SU-DHL-6 (cell line): ENCODE measurements at regions not wholly inside any gene's neighbourhood (a gene's known extent, or its start where the extent isn't known, plus 50 kb on each side); places are given as distances from the start of the nearest gene placed in this dataset.

Experiments
- H2AFZ ChIP-seq: fragments of 200-600 bp; sonication (generic); 2 replicates; pipeline ENCODE4 v1.6.1; 2014; ENCODE audit warnings: low read depth, mild to moderate bottlenecking, moderate library complexity, mixed read lengths, antibody characterized with exemption, low read length; ENCODE audit not compliant: severe bottlenecking
- H3F3A ChIP-seq: fragments of 200-600 bp; shearing (Covaris generic); 2 replicates; pipeline ENCODE4 v1.6.0; 2016; ENCODE audit warnings: antibody characterized with exemption, mild to moderate bottlenecking; ENCODE audit not compliant: insufficient read depth
- H3K27ac ChIP-seq: fragments of 200-600 bp; sonication (generic); 2 replicates; pipeline ENCODE4 v1.5.1; 2016; ENCODE audit warnings: low read depth, mild to moderate bottlenecking, low read length, moderate library complexity, mixed read lengths
- H3K27me3 ChIP-seq: fragments of 200-600 bp; sonication (generic), shearing (Covaris generic); 2 replicates; pipeline ENCODE4 v1.6.0; 2014; ENCODE audit warnings: mild to moderate bottlenecking, low read length
- H3K36me3 ChIP-seq: fragments of 200-600 bp; sonication (generic); 2 replicates; pipeline ENCODE4 v1.6.1; 2014; ENCODE audit warnings: mild to moderate bottlenecking, low read length, mixed read lengths
- H3K4me2 ChIP-seq: fragments of 300-600, 200-600 bp; shearing (Covaris generic), sonication (generic); 2 replicates; pipeline ENCODE4 v1.6.0; 2014; ENCODE audit warnings: low read length, low read depth, mild to moderate bottlenecking; ENCODE audit not compliant: poor library complexity, severe bottlenecking
- H3K4me3 ChIP-seq: fragments of 200-600 bp; sonication (generic); 2 replicates; pipeline ENCODE4 v1.5.1; 2014; ENCODE audit warnings: antibody characterized with exemption, low read length, mild to moderate bottlenecking, mixed read lengths; ENCODE audit not compliant: insufficient read depth, poor library complexity, severe bottlenecking
- H3K79me2 ChIP-seq: fragments of 200-600 bp; sonication (generic); 2 replicates; pipeline ENCODE4 v1.6.1; 2014; ENCODE audit warnings: mild to moderate bottlenecking, low read length, moderate library complexity; ENCODE audit not compliant: insufficient read depth
- H3K9ac ChIP-seq: fragments of 200-600 bp; sonication (generic); 2 replicates; pipeline ENCODE4 v1.7.0; 2014; ENCODE audit warnings: mild to moderate bottlenecking, low read length
- H3K9me2 ChIP-seq: fragments of 200-600 bp; sonication (generic); replicated peaks from 2 replicates; pipeline ENCODE4 v1.6.1; 2014; ENCODE audit warnings: low read length; ENCODE audit not compliant: insufficient read depth
- H3K9me3 ChIP-seq: fragments of 200-600 bp; sonication (generic); 2 replicates; pipeline ENCODE4 v1.6.1; 2014; ENCODE audit warnings: low read length, mixed read lengths; ENCODE audit not compliant: insufficient read depth
- H4K20me1 ChIP-seq: fragments of 200-600 bp; sonication (generic); 2 replicates; pipeline ENCODE4 v1.6.1; 2014; ENCODE audit warnings: low read depth, mild to moderate bottlenecking, antibody characterized with exemption, low read length, moderate library complexity, mixed read lengths
- EZH2phosphoT487 ChIP-seq: fragments of 200-600 bp; sonication (generic), shearing (Covaris generic); conservative IDR thresholded peaks from 2 replicates; pipeline ENCODE4 v1.6.1; 2018; ENCODE audit warnings: mild to moderate bottlenecking, antibody characterized with exemption, low read length, moderate library complexity, mixed read lengths
- TF ChIP-seq, protein P1 (sequence below): fragments of 200-600 bp; sonication (generic); IDR thresholded peaks from one replicate; pipeline ENCODE4 v1.5.1; 2017; ENCODE audit warnings: antibody characterized with exemption, mild to moderate bottlenecking, low read length, moderate library complexity; ENCODE audit not compliant: insufficient read depth, poor library complexity, severe bottlenecking

DNA sequence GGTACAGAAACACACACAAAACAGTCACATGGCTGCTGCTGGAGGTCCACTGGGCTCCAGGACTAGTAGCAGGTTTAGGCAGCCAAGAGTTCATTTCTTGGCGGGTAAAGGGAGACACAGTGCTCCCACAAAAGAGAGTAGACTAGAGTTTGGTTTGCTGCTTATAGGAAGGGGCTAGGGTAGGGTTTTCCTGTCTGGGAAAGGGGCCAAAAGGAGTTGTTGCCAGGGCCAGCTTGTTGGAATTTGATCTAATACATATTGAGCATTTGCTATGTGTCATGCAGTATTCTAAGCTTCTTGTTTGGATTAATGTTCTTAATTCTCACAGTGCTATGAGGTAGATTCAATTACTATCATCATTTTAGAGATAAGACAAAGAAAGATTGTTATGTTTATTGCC lies 195.1 kb upstream of the PLET1 start:
- Histone ChIP-seq H2AFZ (no peak overlapping the region), H3K9me3 (no peaks in the 10 kb centered on the region), H3K9me2 (no peaks in the 10 kb centered on the region)

DNA sequence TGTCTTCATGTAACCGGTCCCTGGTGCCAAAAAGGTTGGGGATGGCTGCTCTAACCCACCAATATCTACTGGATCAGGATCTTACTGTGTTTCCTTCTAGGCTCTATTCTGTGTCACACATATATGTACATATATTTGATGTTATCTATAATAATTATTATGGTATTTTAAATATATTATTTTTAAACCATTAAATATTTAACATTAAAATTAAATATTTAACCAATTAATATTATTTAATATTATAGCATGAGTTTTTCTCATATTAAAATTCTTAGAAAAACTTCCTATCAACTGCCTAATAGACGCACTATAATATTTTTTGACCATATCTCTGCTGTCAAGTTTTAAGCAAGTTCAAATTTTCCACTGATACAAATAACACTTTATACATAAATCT lies 196.9 kb upstream of the PLET1 start:
- Histone ChIP-seq H3K27me3 (0 out of 2 replicates have a peak, but pooled peaks cover 5% of the 10 kb centered on the region), H4K20me1 (no peaks in the 10 kb centered on the region), H3K79me2 (no peaks in the 10 kb centered on the region), H3K27ac (no peak overlapping the region), H3K9me3 (no peaks in the 10 kb centered on the region), H3K9ac (no peak overlapping the region), H3K4me2 (no peak overlapping the region), H3K9me2 (no peaks in the 10 kb centered on the region), H3K4me3 (no peak overlapping the region), H2AFZ (no peak overlapping the region), H3F3A (no peaks in the 10 kb centered on the region), H3K36me3 (no peaks in the 10 kb centered on the region)
- no peak for TF ChIP-seq EZH2phosphoT487

More for the DNA sequence above, 195.1 kb upstream of the PLET1 start:
- no peak overlapping the region for H3K27ac ChIP-seq
- no peak overlapping the region for H3K9ac ChIP-seq
- TF ChIP-seq, protein P1, sequence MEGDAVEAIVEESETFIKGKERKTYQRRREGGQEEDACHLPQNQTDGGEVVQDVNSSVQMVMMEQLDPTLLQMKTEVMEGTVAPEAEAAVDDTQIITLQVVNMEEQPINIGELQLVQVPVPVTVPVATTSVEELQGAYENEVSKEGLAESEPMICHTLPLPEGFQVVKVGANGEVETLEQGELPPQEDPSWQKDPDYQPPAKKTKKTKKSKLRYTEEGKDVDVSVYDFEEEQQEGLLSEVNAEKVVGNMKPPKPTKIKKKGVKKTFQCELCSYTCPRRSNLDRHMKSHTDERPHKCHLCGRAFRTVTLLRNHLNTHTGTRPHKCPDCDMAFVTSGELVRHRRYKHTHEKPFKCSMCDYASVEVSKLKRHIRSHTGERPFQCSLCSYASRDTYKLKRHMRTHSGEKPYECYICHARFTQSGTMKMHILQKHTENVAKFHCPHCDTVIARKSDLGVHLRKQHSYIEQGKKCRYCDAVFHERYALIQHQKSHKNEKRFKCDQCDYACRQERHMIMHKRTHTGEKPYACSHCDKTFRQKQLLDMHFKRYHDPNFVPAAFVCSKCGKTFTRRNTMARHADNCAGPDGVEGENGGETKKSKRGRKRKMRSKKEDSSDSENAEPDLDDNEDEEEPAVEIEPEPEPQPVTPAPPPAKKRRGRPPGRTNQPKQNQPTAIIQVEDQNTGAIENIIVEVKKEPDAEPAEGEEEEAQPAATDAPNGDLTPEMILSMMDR = no peak
- TF ChIP-seq EZH2phosphoT487 = no peak
- 0 out of 2 replicates have a peak, but pooled peaks cover 5% of the 10 kb centered on the region for H3K27me3 ChIP-seq
- no peaks in the 10 kb centered on the region for H3K79me2 ChIP-seq
- no peak overlapping the region for H3K4me2 ChIP-seq
- no peak overlapping the region for H3K4me3 ChIP-seq
- H3K36me3 ChIP-seq = no peaks in the 10 kb centered on the region
- H3F3A ChIP-seq = no peaks in the 10 kb centered on the region
- no peaks in the 10 kb centered on the region for H4K20me1 ChIP-seq

DNA sequence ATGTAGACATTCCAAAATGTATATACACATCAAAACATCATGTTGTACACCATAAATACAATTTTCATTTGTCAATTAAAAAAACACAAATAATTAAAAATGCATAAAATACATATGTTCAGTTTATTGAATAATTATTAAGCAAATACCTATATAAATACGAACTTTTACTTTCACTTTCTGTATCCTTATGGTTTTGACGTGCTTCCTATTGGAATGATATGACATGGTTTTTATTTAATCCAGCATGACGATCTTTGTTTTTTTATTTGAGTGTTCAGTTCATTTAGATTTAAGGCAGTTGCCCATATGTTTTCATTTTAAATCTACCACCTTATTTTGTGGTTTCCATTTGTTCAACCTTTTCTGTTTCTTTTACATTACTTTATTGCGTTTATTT lies 198.3 kb upstream of the PLET1 start:
- Histone ChIP-seq H3K79me2 (no peaks in the 10 kb centered on the region), H3K4me2 (peak overlapping the region; percentile 49), H3K9me2 (no peaks in the 10 kb centered on the region), H3K9ac (no peak overlapping the region), H3K27ac (no peak overlapping the region), H2AFZ (no peak overlapping the region), H4K20me1 (no peaks in the 10 kb centered on the region), H3K27me3 (0 out of 2 replicates have a peak, but pooled peaks cover 5% of the 10 kb centered on the region), H3F3A (no peaks in the 10 kb centered on the region), H3K36me3 (no peaks in the 10 kb centered on the region), H3K4me3 (peak overlapping the region; percentile 14), H3K9me3 (no peaks in the 10 kb centered on the region)
- TF ChIP-seq EZH2phosphoT487 = no peak
- TF ChIP-seq, protein P1 = no peak

DNA sequence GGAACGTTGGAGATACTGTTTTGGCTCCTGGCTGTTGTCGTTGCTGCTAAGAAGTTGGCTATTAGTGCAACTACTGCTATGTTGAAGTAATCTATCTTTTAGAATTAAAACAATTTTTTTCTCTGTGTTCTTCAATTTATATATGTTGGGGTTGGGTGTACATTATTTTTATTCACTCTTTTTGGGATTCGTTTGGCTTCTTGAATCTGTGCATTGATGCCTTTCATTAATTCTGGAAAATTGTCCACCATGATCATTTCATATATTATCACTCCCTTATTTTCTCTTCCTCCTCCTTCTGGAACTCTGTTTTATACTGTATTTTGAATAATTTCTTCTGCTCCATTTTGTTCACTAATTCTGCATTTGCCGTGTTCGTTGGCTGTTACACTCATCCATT lies 199.5 kb upstream of the PLET1 start:
- Histone ChIP-seq H3K9me3 (no peaks in the 10 kb centered on the region), H4K20me1 (no peaks in the 10 kb centered on the region), H3K27ac (no peak overlapping the region), H3F3A (no peaks in the 10 kb centered on the region), H2AFZ (no peak overlapping the region), H3K9ac (no peak overlapping the region), H3K36me3 (no peaks in the 10 kb centered on the region), H3K27me3 (0 out of 2 replicates have a peak, but pooled peaks cover 5% of the 10 kb centered on the region), H3K4me2 (no peak overlapping the region), H3K79me2 (no peaks in the 10 kb centered on the region), H3K9me2 (no peaks in the 10 kb centered on the region), H3K4me3 (no peak overlapping the region)
- TF ChIP-seq, protein P1 = no peak
- no peak for TF ChIP-seq EZH2phosphoT487
